ENCODE measurements at regions not wholly inside any gene's neighbourhood (a gene's known extent, or its start where the extent isn't known, plus 50 kb on each side); places are given as distances from the start of the nearest gene placed in this dataset.

DNA sequence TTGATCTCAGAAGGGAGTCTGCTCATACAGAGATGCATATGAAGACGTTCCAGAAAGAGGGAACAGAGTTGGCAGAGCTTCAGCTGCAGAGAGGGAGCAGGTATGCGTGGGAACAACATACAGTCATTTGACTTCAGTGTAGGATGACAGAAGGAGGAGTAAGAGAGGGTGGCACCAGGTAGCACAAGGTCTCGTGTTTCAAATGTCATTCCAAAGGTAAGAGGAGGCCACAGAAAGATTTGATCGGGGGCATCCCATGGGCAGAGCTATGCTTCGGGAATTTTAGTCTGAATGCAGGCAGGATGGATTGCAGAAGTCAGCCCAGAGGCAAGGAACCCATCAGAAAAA is 367.1 kb downstream of the CDK5RAP2 start:
- TF ChIP-seq GATA3 (IDR thresholded peaks at IDR 0.05; ENCODE audit: low read depth, low read length) (no peak), GATA2 (IDR thresholded peaks at IDR 0.05; ENCODE audit: low read depth, low read length) (no peak)

Data from SH-SY5Y (cell line).